ENCODE measurements at regions not wholly inside any gene's neighbourhood (a gene's known extent, or its start where the extent isn't known, plus 50 kb on each side); places are given as distances from the start of the nearest gene placed in this dataset.

- no peak overlapping the region for H3K4me3 ChIP-seq (ENCODE audit: control insufficient read depth, low read depth, low read length)
- DNase-seq (ENCODE audit: low read depth) = peak; percentile 87
- TF ChIP-seq CTCF (conservative IDR thresholded peaks at IDR 0.05; ENCODE audit: control insufficient read depth, insufficient read depth, low read depth, low read length) = no peak
Measured at GRCh38 chr5:155082401-155082800, 68.8 kb downstream of the KIF4B start.

GRCh38 chr5:155085282-155085989 lies 71.9 kb downstream of the KIF4B start:
- no peak for TF ChIP-seq CTCF (conservative IDR thresholded peaks at IDR 0.05; ENCODE audit: control insufficient read depth, insufficient read depth, low read depth, low read length)
- no peak overlapping the region for H3K4me3 ChIP-seq (ENCODE audit: control insufficient read depth, low read depth, low read length)
- DNase-seq (ENCODE audit: low read depth) = peak; percentile 35

GRCh38 chr5:155087036-155087435 lies 73.5 kb downstream of the KIF4B start:
- no peak overlapping the region for H3K4me3 ChIP-seq (ENCODE audit: control insufficient read depth, low read depth, low read length)
- no peak for TF ChIP-seq CTCF (conservative IDR thresholded peaks at IDR 0.05; ENCODE audit: control insufficient read depth, insufficient read depth, low read depth, low read length)
- DNase-seq (ENCODE audit: low read depth) = peak; percentile 40

GRCh38 chr5:155088811-155089210 lies 75.3 kb downstream of the KIF4B start:
- no peak overlapping the region for H3K4me3 ChIP-seq (ENCODE audit: control insufficient read depth, low read depth, low read length)
- DNase-seq (ENCODE audit: low read depth) = no peak
- TF ChIP-seq CTCF (conservative IDR thresholded peaks at IDR 0.05; ENCODE audit: control insufficient read depth, insufficient read depth, low read depth, low read length) = no peak

- TF ChIP-seq CTCF (conservative IDR thresholded peaks at IDR 0.05; ENCODE audit: control insufficient read depth, insufficient read depth, low read depth, low read length) = no peak
- H3K4me3 ChIP-seq (ENCODE audit: control insufficient read depth, low read depth, low read length) = no peak overlapping the region
- DNase-seq (ENCODE audit: low read depth) = peak; percentile 36
Measured at GRCh38 chr5:155089643-155090042, 76.1 kb downstream of the KIF4B start.

GRCh38 chr5:155091063-155091648 lies 77.6 kb downstream of the KIF4B start:
- DNase-seq (ENCODE audit: low read depth) = no peak
- TF ChIP-seq CTCF (conservative IDR thresholded peaks at IDR 0.05; ENCODE audit: control insufficient read depth, insufficient read depth, low read depth, low read length) = no peak
- no peak overlapping the region for H3K4me3 ChIP-seq (ENCODE audit: control insufficient read depth, low read depth, low read length)
